Ramos (cell line): ENCODE measurements at regions not wholly inside any gene's neighbourhood (a gene's known extent, or its start where the extent isn't known, plus 50 kb on each side); places are given as distances from the start of the nearest gene placed in this dataset.

Experiments used
- in situ Hi-C: fragments of 300-500 bp; cut with MboI; formaldehyde crosslinking; loops from one replicate; pipeline ENCODE4 v1.14.3; 2022; ENCODE audit warnings: low sequenced_read_pairs; ENCODE audit not compliant: unreplicated experiment

DNA sequence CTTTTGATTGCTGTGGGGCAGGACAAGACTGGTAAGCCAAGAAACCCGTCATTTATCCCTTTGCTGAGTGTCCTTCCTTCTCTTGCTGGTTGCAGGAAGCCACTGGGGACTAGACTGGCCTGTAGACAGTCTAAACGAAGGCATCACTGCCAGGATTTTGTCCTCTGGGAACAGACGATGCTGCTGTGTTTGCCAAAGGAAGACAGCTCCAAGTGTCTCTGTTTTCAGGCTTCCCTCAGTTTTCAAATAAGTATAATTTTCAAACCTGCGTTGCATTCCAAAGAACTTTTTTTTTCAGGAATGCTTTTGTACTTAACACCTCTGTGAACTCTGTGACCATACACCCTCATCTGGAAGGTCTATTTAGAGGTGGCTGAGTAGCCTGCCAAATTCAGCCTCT, 269.4 kb downstream of the HLX start:
- in situ Hi-C loops = no loop called here

DNA sequence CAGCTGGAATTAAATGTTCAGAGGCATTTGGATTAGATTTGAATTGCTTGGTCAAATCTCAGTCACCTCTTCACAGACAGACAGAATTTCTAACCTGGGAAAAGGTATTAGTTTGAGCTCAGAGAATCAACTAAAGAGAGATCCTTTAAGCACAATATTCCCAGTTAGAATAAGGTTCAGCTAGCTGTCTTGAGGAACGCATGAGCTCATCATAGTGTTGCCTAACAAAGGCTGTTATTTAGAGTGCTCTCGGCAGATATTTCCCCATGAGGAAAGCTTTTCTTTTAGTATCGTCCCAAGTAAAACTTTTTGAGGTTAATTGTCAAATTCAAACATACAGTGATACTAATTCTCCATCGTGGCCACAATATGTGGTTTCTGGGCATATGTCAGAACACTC, 269.9 kb downstream of the HLX start:
- in situ Hi-C loops = no loop called here

DNA sequence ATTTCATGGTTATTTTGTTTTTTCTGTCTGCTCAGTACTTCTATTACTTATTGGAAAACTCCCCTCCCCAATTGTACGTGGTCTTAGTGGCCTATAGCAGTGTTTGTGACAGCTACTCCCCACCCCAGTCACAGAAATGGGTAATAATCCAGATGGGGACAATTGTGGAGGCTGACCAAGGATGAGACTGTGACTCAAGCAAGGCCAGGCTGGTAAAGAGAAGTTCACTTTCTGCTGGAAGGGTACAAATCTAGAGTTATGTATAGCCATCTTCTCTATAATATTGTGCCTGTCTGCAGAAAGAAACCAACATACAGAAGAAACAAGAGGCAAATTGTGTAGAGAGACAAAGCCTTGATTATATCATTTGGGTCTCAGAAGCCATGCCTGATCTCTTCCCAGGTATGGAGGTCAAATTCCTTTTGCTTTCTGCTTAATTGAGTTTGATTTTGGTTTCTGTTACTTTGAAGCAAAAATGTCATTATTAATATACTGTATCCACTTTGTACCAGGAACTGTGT, 270.4 kb downstream of the HLX start:
- in situ Hi-C loops = no loop called here

DNA sequence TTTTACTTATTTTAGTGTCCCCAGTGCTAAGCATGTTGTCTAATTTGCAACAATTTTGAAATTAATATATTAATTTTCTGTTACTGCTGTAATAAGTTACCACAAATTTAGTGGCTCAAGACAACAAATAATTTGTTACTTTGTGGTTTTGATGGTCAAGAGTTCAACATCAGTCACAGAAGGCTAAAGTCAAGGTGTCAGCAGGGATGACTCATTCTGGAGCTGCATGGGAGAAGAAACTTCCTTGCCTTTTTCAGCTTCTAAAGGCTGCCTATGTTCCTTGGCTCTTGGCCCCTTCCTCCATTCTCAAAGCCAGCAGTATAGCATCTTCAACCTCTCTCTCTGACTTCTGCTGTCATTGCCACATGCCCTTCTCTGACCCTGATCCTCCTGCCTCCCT, 271.8 kb downstream of the HLX start:
- in situ Hi-C loops = no loop called here

DNA sequence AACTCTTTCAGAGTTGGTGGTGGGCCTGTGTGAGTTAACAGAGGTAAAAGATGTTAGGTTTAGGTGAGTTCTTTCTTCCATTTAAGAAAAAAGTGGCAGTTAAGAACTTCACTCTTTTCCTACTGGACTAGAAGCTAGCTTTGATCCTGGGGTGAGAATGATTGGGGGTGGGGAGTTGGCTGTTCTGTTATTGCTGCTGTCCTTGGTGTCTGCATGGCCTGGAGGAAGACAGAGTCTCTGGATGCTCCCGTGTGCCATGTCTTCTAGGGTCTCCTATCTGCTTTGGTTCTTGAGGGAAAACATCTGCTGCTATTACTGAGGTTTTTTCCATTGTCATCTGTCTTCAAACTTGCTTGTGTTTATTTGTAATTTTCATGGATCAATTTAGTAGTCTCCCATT, 275.7 kb downstream of the HLX start:
- in situ Hi-C loops = no loop called here

DNA sequence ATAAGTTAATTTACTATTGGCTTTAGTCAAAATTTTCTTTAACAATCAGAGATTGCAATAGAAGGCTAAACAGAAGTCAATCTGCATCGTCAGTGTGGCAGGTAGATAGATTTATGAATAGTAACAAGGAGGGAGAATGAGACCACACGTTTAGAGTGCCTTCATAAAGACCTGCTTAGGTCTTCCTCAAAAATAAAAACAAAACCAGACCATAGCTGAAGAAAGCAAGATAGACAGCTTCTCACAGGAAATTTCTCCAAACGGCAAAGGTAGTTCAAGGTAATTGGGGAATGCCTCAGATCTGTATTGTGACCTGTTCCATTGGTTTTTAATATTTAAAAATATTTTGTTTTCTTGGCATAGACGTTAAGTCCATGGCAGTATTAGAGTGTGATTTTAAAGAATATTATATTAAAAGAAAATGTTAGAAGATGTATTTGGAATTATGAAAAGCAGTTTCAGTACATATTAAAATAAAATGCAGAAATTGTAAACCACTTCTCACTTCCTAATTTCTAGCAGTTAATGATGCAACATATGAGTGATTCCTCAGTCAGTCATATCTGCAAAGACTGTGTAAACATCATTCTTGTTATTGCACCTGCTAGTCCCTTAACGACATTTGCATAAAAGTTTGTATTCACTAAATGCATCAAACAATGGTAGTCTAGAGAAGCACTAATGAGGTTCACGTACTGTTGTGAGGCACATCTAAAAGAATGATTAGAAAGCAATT, 278.0 kb downstream of the HLX start:
- in situ Hi-C loops = no loop called here

DNA sequence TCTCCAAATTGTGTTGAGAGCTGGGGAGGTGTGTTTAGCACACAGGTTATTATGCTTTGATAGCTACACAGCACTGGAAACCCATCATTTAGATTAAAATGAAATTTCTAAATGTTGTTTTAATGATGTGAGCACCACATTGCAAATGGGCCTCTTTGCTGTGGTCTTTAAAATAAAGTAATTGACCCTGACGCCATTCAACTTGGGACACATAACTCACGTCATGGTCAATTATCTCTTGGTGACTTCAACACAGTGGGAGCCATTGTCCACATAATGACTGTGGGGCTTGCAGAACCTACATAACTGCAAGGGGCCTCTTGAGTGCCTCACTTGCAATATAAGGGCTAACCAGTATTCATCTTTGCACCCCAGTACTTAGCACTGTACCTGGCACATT, 280.4 kb downstream of the HLX start:
- in situ Hi-C loops = no loop called here

DNA sequence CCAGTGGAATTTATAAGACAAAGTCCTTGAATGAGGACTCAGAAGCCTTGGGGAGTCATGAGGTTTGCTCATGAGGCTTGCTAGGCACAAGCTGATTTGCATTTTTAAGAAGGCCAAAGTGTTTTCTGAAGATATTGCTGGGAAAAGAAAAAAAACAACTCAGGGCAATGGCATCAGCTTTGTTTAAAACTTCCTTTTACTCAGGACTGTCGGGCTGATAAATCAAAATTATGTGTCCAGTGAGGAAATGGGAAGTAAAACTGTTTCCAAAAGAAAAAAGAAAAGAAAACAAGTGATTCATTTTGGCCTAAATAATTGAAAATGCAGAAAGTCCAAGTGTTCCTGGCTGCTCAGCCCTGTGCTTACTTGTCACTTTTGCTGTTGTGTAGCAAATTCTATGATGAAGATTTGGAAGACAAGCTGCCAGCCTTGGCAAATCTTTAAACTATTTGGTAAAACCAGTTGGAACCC, 282.4 kb downstream of the HLX start:
- in situ Hi-C loops = no loop called here

DNA sequence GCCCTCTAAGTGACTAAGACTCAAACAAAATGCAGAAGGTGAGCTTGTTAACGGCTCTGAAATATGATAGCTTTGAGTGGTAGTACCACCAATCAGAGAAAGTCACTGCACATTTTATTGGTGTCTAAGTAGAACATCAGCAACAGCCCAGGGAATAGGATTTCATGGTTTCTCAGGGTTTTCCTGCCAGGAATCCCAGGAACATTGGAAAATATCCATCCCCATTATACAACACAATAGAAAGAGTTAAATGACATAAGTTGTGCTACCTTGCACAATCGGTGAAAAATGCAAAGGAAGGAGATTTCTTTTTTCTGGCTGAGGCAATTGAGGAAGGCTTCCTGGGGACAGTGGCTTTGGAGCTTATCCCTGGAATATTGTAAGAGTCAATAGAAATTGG, 283.1 kb downstream of the HLX start:
- in situ Hi-C loops = no loop called here

DNA sequence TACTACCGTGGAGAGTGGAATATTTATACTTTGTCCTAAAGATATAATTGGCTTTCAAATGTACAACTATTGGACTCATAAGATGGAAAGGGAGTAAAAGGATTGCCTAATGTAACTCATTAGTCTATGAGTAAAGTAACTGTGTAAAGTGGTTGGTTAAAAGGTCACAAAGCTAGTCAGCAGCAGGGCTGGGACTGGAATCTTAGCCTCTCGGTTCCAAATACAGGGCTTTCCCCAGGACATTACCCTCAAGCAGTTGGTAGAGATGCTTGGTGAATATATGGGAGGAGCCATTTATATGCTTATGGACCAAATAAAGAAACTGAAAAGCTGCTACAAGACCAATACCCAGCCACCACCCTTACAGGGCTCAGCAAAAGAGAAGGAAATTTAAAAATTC, 283.7 kb downstream of the HLX start:
- in situ Hi-C loops = no loop called here

DNA sequence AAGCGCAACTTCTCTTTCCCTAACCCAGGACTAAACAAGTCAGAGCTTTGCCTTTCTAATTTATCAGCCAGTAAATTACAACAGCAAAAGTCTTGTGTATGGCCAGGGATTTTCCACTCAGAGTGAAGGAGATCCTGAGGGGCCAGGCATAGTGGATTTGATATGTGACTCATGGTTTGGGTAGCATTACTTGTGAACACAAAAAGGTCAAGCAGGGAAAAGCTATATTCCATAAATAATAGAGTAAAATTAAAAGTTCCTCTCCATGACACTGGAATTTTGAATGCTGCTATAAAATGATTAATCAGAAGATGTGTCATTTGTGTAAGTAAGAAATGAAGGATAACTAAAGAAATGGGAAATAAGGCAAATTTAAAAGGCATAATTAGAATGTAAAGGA, 284.8 kb downstream of the HLX start:
- in situ Hi-C loops = no loop called here

DNA sequence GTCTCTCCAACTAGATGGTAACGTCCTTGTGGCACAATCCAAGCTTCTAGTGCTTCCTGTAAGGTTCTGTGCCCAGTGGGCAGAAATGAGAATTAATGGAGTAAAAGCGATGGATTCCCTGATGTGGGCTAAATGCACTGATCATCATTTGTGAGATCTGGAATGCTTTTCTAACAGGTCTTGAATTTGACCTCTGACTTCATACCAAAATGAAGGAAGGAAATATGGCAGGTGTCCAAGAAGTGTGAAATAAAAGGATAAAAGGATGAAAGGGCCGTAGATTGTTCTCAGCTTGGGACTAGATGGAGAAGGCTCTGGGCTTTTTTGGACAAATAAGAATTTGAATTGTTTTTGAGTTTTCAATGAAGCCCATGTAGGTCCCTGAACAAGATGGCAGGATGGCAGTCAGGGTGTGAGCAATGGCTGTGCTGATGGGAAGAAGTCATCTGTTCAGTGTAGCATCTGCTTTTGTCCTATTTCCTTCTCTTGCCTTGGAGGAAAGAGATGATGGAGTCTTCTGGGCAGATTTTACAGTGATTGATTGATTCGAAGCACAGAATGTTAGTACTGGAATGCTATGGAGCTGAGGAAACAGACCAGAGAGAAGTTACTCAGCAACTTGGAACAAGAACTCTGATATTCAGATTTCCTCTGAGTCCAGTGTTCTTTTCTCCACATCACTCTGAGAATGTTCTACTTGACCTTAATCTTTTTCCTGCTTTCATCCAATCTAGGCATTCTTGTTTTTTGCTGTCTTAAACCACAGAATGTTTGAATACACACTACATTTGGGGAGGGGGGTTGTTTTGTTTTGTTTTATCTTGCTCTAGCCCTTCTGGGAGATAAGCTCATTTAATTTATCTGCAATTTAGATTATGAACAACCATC, 286.0 kb downstream of the HLX start:
- in situ Hi-C loops = no loop called here

DNA sequence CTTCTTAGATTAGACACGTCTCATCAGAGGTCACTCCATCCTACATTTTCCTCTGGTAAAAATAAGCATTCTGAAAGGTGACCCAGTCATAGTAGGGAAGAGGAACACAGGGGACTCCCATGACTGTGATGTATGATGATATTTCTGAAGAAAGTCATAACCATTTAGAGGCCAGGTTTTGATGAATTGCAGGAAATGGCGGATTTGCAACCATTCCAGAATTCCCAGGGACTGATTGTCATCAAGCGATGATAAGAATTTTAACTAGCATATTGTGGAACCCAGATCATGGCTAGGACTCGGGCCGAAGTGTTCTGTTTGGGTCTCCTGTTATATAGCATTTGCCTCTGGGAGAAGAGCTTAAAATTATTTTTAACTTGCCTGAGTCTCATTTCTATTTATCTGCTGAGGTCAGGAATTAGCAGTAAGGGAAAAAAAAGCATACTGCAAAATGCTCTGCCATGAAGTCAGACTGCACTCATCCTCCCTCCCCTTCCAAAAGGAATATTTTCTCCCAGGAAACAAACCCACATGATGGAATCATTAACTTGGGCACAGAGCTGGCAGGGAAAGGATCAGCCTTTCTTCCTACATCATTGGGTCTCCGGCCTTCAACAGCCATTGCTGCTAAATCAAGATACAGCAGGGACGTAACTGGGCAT, 286.7 kb downstream of the HLX start:
- in situ Hi-C loops = no loop called here

DNA sequence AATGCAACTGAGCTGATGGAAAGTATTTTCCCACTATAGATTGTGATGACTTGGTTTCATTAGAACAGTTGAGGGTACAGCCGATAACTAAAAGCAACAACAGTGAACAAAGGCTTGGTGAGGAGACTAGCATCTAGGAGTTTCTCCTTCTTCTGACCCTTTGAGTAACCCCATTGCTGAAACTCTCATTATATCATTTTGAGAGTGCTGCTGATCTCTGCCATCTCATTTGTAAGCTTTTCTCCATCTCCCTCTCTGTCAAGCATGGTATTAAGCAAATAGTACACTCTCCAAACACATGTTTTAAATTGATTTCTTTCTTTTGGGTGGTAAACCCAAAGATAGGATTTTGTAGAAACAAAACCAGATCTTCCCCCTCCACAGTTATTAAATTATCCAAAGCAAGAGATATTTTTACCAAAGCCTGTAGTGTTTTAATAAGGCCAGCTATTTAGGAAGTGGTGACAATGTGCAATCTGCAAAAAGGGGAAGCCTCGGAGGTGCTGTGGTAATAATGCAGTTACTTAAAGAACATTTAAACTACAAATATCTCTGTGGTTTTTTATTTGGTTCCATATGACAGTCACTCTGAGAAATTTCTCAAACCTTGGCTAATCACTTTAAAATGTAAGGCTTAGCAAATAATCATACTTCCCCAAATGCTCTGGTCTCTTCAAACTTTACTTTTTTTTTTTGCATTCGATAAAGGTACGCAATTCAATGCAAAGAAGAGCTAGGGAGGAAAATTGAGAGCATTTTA, 287.5 kb downstream of the HLX start:
- in situ Hi-C loops = no loop called here

DNA sequence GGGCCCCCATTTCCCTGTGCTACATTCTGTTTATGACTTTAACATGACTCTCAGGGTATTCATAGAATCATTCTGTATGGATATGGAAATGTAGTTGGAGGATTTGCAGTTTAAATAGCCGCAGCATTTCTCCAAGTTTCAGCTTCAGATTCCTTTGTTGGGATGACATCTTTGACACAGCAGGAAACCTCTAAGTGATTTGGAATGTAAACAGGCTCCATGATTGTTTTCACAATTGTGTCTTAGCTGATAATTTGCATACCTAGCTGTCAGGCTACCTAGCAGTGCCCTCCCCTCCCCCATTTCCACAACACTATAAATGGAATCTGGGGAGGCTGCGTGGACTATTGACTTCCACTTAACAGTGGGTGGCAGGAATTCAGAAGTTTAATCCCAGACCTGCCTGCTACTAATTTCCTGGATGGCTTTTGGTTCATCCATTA, 290.2 kb downstream of the HLX start:
- in situ Hi-C loops = no loop called here

DNA sequence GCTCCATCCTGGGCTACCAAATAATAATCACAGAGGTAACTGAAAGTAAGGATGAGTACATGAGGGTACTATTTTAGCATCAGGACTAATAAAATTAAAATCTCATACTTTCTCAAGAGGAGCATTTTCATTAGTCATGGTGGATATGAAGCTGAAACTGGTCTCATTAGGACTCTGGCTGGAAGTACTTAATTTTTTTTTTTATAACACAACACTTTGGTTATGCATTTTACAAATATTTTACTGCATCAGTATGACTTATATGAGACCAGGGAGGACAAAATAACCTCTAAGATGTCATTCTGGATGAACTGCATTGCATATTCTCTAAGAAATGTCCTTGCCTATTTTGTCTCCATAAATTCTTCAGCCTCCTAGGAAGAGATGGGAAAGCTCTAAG, 290.9 kb downstream of the HLX start:
- in situ Hi-C loops = no loop called here

DNA sequence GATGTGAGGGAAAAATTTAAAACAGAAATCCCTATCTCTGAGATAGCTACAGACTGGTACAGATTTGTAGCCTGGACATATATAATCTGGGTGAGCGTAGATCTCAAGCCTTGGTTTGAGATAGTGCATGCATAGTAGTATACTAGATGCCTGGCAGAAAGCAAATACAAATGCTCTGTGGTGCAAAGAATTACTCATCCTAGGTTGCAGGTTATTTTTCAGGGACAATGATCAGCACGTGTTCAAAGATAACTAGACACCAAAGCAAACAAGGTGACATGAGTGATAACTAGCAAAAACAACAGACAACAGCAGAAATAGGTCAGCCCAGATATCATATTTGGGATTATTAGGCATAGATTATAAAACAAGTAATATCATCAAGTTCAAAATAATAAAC, 292.5 kb downstream of the HLX start:
- in situ Hi-C loops = no loop called here

DNA sequence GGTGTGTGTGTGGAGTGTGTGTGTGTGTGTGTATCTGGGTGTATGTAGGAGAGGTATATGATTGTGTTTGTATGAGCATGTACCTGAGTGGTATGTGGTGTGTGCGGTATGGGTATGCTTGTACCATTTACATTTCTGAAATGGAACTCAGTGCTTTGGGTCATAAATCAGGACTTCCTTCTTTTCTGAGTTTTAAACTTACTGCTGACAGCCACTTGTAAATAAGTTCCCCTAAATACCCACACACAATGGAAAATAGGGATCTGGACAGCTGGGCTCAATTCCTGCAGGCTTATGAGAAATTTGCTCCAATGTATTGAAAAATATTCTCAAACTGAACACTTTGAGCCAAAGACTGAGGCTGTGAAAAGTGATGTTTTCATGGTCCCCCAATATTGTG, 293.6 kb downstream of the HLX start:
- in situ Hi-C loops = no loop called here

DNA sequence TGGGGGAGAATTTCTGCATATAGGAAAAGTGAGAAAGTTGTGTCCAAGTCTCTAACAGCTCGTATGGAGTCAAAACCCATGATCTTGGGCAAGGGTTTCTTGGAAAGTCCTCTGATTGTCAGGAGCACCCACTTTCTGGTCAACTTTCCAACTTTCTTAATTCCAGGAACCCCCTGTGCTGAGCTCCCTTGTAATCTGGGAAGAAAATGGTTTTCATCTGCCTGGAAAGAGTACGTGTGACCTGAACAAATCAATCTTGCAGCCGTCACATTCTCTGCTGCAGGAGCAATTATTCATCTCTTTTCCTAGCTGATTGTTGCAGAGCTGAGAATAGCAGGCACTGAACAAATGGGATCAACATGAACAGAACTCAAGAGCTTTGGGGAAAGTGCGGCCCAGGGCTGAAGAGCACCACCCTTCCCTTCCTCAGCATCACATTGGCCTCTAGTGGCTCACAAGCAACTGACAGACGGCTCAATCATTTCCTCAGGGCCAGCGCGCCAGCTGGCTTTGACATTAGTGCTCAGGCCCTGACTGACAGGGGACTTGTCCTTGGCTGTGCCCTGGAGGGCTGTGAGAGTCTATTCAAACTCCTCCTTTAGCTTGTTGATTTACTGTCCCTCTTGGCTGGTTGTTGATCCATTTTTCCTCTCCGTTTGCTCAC, 295.2 kb downstream of the HLX start:
- in situ Hi-C loops = no loop called here

DNA sequence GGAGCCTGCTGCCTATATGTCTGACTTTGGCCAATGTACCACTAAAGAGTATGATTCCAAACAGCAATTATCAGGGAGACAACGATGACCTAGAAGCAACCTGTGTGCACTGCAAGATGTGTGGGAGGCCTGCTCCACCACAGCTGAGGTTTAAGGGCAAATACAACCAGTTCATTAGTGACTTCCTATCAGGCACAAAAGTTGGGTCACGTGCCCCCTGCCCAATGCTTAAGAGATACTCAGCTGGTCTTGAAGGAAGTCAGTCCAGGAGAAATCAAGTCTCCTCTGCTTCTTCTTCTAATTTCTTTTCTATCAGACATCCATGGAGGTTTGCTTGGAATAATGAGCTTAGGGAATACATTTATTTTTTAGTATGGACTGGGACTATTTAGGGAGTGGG, 296.0 kb downstream of the HLX start:
- in situ Hi-C loops = no loop called here
